Cardiac fibroblast (primary cell): ENCODE measurements at regions not wholly inside any gene's neighbourhood (a gene's known extent, or its start where the extent isn't known, plus 50 kb on each side); places are given as distances from the start of the nearest gene placed in this dataset.

ENCODE experiments used
- DNase-seq, 2 donors: peaks; one replicate each; pipeline versions ENCODE4 v3.0.0 to v3.0.0-alpha.2; 2010; ENCODE audit warnings: low read depth in 2 of 2
- H3K4me3 ChIP-seq, 2 donors: replicated peaks in 1 of 2; 1 replicate in 1 of 2; 2 replicates in 1 of 2; pipeline ENCODE4 v1.5.1; 2011; ENCODE audit warnings: low read depth in 2 of 2, low read length in 2 of 2, mild to moderate bottlenecking in 2 of 2, moderate library complexity in 1 of 2
- TF ChIP-seq, protein P1 (sequence below): IDR thresholded peaks from one replicate; pipeline ENCODE4 v1.5.1; 2011; ENCODE audit warnings: low read depth, mild to moderate bottlenecking, low read length, inconsistent platforms

DNA sequence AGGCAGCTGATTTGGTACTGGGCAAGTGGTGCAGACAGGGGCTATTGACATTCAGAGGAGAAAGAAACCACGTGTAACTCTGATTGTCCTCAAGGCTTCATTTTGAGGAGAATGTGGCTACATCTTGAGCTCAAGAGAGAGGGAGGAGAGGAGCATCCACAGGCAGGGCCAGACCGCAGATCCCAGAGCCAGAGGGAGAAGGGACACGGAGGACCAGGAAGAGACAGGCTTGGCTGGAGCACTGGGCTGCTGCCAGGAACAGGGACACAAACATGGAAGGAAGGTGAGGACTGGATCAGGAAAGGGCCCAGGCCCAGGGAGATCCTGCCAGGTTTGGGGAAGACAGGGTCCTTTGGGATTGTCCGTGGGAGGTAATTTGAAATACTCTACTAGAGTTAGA, 158.3 kb downstream of the GPAM start:
- TF ChIP-seq, protein P1, sequence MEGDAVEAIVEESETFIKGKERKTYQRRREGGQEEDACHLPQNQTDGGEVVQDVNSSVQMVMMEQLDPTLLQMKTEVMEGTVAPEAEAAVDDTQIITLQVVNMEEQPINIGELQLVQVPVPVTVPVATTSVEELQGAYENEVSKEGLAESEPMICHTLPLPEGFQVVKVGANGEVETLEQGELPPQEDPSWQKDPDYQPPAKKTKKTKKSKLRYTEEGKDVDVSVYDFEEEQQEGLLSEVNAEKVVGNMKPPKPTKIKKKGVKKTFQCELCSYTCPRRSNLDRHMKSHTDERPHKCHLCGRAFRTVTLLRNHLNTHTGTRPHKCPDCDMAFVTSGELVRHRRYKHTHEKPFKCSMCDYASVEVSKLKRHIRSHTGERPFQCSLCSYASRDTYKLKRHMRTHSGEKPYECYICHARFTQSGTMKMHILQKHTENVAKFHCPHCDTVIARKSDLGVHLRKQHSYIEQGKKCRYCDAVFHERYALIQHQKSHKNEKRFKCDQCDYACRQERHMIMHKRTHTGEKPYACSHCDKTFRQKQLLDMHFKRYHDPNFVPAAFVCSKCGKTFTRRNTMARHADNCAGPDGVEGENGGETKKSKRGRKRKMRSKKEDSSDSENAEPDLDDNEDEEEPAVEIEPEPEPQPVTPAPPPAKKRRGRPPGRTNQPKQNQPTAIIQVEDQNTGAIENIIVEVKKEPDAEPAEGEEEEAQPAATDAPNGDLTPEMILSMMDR, result no peak
- no peak for DNase-seq
- no peak overlapping the region for H3K4me3 ChIP-seq

DNA sequence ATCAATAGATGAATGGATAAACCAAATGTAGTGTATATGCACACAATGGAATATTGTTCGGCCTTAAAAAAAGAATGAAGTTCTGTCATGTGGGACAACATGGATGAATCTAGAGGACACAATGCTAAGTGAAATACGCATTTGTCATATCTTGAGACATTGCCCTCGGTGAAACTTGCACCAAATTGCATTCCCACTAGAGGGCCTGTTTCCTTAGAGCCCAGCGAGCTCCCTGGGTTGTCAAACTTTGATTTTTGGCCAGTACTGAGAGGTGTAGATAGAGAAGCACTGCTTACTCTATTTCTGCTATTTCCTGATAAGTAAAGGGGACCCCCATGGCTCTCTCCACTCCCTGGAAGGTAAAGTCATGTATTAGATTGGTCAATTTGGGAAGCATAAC, 157.1 kb downstream of the GPAM start:
- DNase-seq, result no peak
- TF ChIP-seq, protein P1, result no peak
- no peak overlapping the region for H3K4me3 ChIP-seq

DNA sequence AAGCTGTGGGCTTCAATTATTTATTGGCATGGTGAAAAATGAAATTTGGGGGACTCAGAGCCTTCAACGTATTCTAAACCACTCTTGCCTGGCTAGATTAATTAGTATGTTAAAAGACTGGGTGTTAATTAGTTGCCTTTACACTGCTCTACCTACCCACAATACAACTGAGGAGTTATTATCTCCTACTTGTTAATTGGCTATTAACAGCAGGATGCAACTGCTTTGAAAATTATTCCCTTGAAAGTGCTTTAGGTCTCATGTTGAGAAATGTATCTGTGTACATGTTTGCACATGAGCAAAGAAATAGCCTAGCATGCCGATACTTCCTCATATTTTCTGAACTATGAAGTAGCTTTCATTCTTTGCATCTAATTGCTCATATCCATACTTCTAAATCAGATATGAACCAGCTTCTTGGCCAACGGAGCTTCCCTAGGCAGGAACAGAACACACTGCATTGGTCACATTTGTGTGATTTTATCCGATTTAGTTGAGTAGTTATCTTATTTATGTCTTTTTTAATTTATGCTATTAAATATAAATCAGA, 155.8 kb downstream of the GPAM start:
- no peak overlapping the region for H3K4me3 ChIP-seq
- no peak for DNase-seq
- TF ChIP-seq, protein P1, result no peak

DNA sequence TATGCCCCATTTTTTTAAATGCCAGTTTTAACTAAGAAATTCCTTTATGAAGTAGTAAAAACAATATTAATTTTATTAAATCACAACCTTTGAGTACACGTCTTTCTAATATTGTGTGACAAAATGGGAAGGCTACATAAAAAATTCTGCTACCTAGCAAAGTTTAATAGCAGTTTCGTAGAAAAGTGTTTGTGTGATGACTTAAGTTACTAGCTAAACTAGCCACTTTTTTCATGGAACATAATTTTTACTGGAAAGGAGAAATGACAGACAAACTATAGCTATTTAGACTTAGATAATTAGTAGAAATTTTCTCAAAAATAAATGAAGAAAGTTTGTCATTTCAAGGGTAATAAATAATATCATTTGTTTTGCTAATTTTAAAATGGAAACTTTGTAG, 153.1 kb downstream of the GPAM start:
- TF ChIP-seq, protein P1, result no peak
- no peak for DNase-seq
- H3K4me3 ChIP-seq, result no peak overlapping the region

DNA sequence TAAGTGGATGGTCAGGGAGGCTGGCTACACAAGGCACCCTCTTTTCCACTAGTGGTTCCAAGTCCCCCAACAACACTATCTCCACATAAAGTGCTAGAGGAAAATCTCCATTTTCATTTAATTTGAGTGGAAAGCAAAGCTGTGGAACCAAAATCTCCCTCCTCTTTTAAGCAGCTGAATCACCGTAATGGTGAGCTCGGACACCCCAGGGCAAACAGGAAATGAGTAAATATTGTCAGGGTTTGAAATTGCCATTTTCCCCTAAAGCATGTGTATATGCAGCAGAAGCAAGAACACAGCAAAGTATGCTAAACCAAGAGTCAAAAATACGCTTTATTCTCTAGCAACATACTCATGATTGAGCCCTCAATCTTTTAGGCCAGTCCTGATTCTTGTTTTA, 143.7 kb downstream of the GPAM start:
- TF ChIP-seq, protein P1, result no peak
- H3K4me3 ChIP-seq, result no peak overlapping the region
- DNase-seq, result no peak

DNA sequence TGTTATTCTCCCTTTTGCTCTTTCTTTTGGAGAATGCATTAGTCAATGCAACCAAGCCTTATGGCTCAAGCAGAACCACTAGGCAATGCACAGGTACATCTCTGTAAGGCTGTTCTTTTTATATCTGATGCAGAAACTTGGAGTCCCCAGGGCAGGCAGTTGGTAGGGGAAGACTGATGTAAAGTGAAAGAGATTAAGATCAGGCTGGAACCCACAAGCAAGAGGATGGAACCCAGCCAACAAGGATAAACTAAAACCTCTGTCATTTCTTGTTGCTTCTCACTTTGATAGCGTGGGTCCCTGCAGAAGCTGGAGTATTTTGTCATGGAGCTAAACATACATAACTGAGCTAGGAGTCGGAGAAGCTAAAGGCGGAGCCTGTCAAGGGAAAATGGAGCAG, 142.9 kb downstream of the GPAM start:
- no peak for DNase-seq
- H3K4me3 ChIP-seq, result no peak overlapping the region
- TF ChIP-seq, protein P1, result no peak

DNA sequence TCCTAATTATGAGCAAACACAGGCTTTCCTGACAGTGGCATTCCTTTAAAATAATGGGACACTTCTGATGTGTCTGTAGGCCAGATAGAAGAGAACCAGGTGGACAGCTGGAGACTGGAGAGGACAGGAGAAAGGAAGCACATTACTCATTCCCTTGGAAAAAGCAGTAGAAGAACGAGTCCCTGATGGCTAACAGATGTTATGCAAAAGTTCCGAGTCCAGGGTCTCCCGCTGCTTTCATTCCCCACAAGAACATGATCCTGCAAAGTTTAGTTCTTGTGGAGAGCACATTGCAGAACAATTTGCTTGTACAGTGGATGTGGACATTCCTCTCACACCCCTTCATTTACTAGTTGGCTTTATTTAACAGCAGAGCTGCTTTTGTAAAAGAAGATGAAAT, 137.6 kb downstream of the GPAM start:
- DNase-seq, result no peak
- TF ChIP-seq, protein P1, result no peak
- H3K4me3 ChIP-seq, result no peak overlapping the region
